SH-SY5Y (cell line): ENCODE measurements at regions not wholly inside any gene's neighbourhood (a gene's known extent, or its start where the extent isn't known, plus 50 kb on each side); places are given as distances from the start of the nearest gene placed in this dataset.

Source experiments
- GATA2 ChIP-seq: IDR thresholded peaks from 2 replicates; pipeline ENCODE4 v1.6.1; 2011; ENCODE audit warnings: mild to moderate bottlenecking, low read depth, low read length
- GATA3 ChIP-seq: IDR thresholded peaks from 2 replicates; pipeline ENCODE4 v1.6.1; 2011; ENCODE audit warnings: low read depth, mild to moderate bottlenecking, low read length, moderate library complexity

DNA sequence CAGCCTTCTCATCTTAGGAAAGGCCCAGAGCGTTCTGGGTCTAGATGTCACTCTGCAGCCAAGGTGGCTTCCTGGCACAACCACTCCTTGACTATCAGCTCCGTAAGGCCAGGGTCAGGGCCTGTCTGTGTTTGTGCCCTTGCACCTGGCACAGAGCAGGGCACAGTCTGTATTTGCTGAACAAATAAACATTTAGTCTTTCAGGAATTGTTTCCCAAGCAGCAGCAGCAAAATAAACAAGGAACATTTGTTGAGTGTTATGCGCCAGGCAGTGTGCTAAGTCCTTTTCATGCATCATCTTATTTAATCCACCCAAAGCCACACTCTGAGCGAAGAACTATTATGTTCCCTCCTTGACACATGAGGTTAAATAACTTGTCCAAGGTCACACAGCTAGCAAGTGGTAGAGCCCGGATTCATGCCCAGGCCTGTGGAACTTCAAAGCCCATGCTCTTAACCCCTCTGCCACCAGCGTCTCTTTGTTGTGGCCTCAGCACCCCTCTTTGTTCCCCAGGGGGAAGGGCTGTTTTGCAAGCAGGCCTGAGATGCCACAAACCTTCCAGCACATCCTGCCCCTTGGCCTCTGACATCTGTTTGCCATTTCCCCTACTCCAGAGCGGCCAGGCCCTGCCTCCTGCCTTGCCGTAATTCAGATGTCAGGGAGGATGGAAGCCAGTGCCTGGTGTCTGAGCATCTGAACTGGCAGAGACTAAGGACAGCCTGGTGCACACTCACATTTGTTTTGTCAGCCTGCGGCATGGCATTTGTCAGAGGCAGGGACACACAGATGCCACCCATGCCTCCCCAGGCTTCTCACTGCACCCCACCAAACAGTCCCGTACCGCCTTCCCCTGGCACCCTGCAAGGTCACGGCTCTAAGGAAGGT, 325.8 kb upstream of the ZMIZ1 start:
- TF ChIP-seq GATA2 (peak; percentile 10; the same call in 1 of the 2 replicates), GATA3 (no peak)

DNA sequence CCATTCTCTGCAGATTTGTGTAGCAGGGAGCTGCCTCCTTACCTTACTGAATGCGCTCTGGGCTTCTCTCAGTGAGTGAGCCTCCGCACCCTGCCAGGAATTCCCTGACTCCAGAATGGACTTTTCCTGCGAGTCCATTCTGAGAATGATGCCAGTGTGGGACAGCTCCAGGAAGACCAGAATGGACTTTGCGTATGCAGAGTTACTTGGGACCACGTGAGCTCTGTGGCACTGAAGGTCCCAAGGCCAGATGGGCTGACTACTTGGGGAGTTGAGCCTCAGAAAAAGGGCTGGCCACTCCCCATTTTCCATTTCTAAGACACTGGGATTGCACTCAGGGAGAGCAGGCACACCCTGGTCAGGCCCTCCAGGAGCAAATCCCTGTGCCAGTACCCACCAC, 324.7 kb upstream of the ZMIZ1 start:
- TF ChIP-seq GATA2, result no peak
- TF ChIP-seq GATA3, result no peak

- TF ChIP-seq GATA2, result no peak
- no peak for TF ChIP-seq GATA3
Observed at GRCh38 chr10:78744491-78745090, 324.2 kb upstream of the ZMIZ1 start.

GRCh38 chr10:78745441-78745840, 323.3 kb upstream of the ZMIZ1 start:
- TF ChIP-seq GATA3, result no peak; the same call in 1 of the 2 replicates
- TF ChIP-seq GATA2, result peak; percentile 90

GRCh38 chr10:78746155-78746763, 322.5 kb upstream of the ZMIZ1 start:
- no peak for TF ChIP-seq GATA2
- no peak for TF ChIP-seq GATA3

GRCh38 chr10:78747401-78748234, 321.1 kb upstream of the ZMIZ1 start:
- TF ChIP-seq GATA2, result no peak
- no peak for TF ChIP-seq GATA3

DNA sequence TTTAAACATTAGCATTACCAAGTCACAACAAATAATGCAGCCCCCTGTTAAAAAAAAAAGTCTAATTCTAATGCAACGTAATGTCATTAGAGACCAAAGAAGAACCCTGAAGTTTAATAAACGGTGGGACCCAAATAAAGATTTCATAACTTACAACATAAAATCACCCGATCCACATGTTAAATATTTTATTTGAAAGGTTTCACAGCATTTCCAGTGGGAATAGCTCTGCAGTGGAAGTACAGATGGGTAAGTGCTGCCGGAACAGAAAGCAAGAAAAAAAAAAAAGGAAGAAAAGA, 320.6 kb upstream of the ZMIZ1 start:
- TF ChIP-seq GATA2 (no peak), GATA3 (no peak)

- no peak for TF ChIP-seq GATA2
- TF ChIP-seq GATA3, result no peak
Observed at GRCh38 chr10:78749200-78749599, 319.6 kb upstream of the ZMIZ1 start.

DNA sequence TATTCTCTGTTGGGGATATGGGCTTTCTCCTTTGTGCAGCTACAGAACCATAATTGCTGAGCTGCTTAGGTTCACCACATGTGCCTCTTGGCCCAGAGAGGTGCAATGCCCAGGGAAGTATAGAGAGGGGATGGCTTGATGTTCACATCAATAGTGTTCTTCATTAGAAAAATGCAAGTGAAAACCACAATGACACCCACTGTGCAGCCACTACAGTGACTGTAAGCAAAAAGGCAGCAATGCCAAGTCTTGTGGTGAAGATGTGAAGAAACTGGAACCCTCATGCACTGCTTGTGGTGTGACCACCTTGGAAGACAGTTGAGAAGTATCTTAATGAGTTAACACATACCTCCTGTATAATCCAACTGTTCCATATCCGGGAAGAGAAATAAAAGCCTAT, 318.9 kb upstream of the ZMIZ1 start:
- no peak for TF ChIP-seq GATA2
- no peak for TF ChIP-seq GATA3

DNA sequence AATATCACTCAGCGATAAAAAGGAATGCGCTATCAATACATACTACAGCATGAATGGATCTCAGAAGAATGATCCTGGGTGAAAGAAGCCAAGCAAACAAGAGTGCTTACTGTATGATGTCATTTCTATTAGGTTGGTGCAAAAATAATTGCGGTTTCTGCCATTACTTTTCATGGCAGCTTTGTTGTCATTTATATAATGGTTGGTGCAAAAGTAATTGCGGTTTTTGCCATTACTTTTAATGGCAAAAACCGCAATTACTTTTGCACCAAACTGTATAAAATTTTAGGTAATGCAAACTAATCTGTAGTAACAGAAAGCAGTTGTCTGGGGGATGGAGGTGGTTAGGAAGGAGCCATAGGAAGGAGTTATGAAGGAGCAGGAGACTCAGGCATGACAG, 318.3 kb upstream of the ZMIZ1 start:
- no peak for TF ChIP-seq GATA3
- TF ChIP-seq GATA2, result no peak

DNA sequence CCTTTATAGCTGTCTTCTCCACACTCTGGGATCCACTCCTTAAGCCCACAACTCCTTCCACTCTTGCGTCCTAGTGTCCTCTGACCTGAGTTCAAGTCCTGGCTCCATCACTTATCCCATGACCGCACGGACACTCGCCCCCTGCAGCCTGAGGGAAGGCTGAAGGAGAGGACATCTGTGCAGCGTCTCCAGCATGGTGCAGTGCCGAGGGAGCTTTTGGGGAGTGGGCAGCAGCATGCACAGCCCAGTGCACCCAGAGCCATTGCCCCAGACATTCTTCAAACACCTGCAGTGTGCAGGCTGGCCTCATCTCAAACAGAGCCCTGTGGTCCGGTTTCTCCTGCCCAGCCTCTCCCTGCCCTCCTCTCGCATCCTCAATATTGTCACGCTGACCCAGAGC, 317.1 kb upstream of the ZMIZ1 start:
- TF ChIP-seq GATA3, result no peak
- no peak for TF ChIP-seq GATA2

- no peak for TF ChIP-seq GATA2
- no peak for TF ChIP-seq GATA3
Observed at GRCh38 chr10:78752221-78752620, 316.5 kb upstream of the ZMIZ1 start.

GRCh38 chr10:78752708-78753107, 316.1 kb upstream of the ZMIZ1 start:
- TF ChIP-seq GATA2 (no peak), GATA3 (no peak)
